AG04449 (cell line): ENCODE measurements at regions not wholly inside any gene's neighbourhood (a gene's known extent, or its start where the extent isn't known, plus 50 kb on each side); places are given as distances from the start of the nearest gene placed in this dataset.
A peak's percentile ranks its signal among the peaks of the same experiment; 100 is the strongest.
"Not testable (repeated sequence)": the region's sequence is repeated elsewhere in the genome, so short reads cannot be mapped to it uniquely, and the experiment has no call there.

Experiments
- CTCF ChIA-PET: fragments of 350-600 bp; formaldehyde crosslinking; extraction: SDS; loops from one replicate; lab custom pipeline; 2021; ENCODE audit warnings: antibody characterized with exemption; lab: Yijun Ruan, JAX
- POLR2A ChIA-PET: fragments of 400-600, 350-600 bp; formaldehyde crosslinking; extraction: SDS; loops from one replicate; lab custom pipeline; 2020; ENCODE audit warnings: antibody characterized with exemption, inconsistent platforms; lab: Yijun Ruan, JAX
- DNase-seq: peaks from one replicate; pipeline ENCODE4 v3.0.0-alpha.2; 2010; ENCODE audit warnings: low read depth, low spot score
- H3K4me3 ChIP-seq: 2 replicates; pipeline ENCODE4 v1.5.1; 2011; ENCODE audit warnings: low read depth, mild to moderate bottlenecking, control low read depth, low read length
- CTCF ChIP-seq: IDR thresholded peaks from one replicate; pipeline ENCODE4 v1.5.1; 2011; ENCODE audit warnings: mild to moderate bottlenecking, moderate library complexity, low read length, control low read depth, inconsistent platforms; ENCODE audit not compliant: insufficient read depth; ENCODE audit errors: missing control alignments

- DNase-seq: no peak
- no peak for TF ChIP-seq CTCF
- ChIA-PET POLR2A (no interaction called here), CTCF (no interaction called here)
- no peak overlapping the region for H3K4me3 ChIP-seq
These were observed 247.9 kb downstream of the SATB1 start for GRCh38 chr3:18177271-18177670.

GRCh38 chr3:18173891-18174290, 251.2 kb downstream of the SATB1 start:
- DNase-seq, H3K4me3 ChIP-seq, CTCF ChIA-PET: not testable (repeated sequence)
- POLR2A ChIA-PET: interaction anchor here (1.1 kb wide), 1 partner anchor 31 kb away, joined by 3 read pairs; no protein-coding TSS in a partner anchor

GRCh38 chr3:18159681-18160080, 265.5 kb downstream of the SATB1 start:
- DNase-seq: no peak
- no peak overlapping the region for H3K4me3 ChIP-seq
- TF ChIP-seq CTCF: no peak
- ChIA-PET POLR2A (no interaction called here), CTCF (no interaction called here)

GRCh38 chr3:18153571-18154173, 271.5 kb downstream of the SATB1 start:
- CTCF ChIA-PET: no interaction called here
- no peak overlapping the region for H3K4me3 ChIP-seq
- no peak for TF ChIP-seq CTCF
- POLR2A ChIA-PET: no interaction called here
- DNase-seq: peak; percentile 31

GRCh38 chr3:18151199-18151598, 273.9 kb downstream of the SATB1 start:
- ChIA-PET CTCF (no interaction called here), POLR2A (no interaction called here)
- TF ChIP-seq CTCF: no peak
- DNase-seq: no peak
- no peak overlapping the region for H3K4me3 ChIP-seq

GRCh38 chr3:18149935-18150334, 275.2 kb downstream of the SATB1 start:
- TF ChIP-seq CTCF: no peak
- ChIA-PET CTCF (no interaction called here), POLR2A (no interaction called here)
- DNase-seq: no peak
- no peak overlapping the region for H3K4me3 ChIP-seq

GRCh38 chr3:18149386-18149785, 275.8 kb downstream of the SATB1 start:
- no peak for DNase-seq
- ChIA-PET CTCF (no interaction called here), POLR2A (no interaction called here)
- TF ChIP-seq CTCF: no peak
- no peak overlapping the region for H3K4me3 ChIP-seq
